ENCODE measurements at regions not wholly inside any gene's neighbourhood (a gene's known extent, or its start where the extent isn't known, plus 50 kb on each side); places are given as distances from the start of the nearest gene placed in this dataset.

DNA sequence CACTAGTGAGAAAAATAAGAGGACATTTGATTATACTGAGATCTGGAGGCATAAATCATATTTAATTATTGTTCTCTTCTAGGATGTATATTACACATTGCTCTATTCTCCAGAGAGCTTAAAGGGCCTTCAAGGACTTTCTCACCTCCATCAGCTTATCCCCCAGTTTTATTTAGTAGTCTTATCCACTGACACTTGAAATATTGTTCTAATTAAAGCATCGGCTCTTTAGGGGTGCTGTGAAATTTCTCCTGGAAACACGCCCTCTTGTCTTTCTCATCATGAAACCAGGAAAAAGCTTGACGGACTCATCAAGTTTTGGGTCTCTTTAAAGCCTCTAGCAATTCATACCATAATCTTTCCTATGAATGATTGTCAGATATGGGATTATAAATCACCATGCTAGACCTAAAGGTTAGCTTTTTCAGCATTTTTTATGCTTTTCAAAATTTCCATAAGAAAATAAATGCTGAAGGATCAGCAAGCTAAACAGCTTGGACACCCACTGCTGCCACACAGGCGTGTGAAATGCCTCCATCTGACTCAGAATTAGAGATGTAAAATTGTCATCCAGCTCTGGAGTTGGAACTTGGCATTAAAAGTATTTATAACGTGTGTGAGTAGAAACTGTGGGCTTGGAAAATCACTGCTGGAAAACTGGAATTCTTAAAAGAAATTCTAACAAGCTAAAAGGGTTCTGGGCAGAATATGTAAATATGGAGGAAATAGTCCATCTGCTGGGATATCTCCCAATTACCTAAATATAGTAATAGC is 216.3 kb downstream of the CHRM2 start:
- Mint-ChIP-seq H3K4me1 (no peaks in the 10 kb centered on the region), H3K9me3 (peaks cover 13% of the 10 kb centered on the region), H3K36me3 (no peaks in the 10 kb centered on the region), H3K4me3 (no peak overlapping the region), H3K27ac (no peak overlapping the region)
- ATAC-seq: no peak
- DNase-seq (ENCODE audit: low spot score in 2 of 2): no peak

DNA sequence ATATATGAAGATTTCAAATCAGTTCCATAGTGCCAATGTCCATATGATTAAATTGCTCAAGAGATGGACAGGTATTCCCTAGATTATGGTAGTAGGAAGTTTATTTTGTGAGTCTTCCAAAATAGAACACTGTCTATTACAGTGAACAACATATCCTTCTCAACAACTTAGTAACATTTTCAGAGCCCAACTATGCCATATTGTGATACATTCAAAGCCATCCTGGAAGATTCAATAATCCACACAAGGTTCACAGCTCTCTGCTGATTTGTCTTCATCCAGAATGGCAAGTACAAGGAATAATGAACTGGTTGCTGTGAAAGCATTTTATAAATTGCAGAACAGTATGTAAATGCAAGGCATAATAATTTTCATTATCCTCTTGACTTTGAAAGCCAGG is 213.9 kb downstream of the CHRM2 start:
- DNase-seq (ENCODE audit: low spot score in 2 of 2) (no peak), ATAC-seq (no peak)
- no peak overlapping the region for H3K27ac Mint-ChIP-seq
- H3K9me3 Mint-ChIP-seq: peaks cover 16% of the 10 kb centered on the region
- no peak overlapping the region for H3K4me3 Mint-ChIP-seq
- no peaks in the 10 kb centered on the region for H3K36me3 Mint-ChIP-seq
- no peaks in the 10 kb centered on the region for H3K4me1 Mint-ChIP-seq

DNA sequence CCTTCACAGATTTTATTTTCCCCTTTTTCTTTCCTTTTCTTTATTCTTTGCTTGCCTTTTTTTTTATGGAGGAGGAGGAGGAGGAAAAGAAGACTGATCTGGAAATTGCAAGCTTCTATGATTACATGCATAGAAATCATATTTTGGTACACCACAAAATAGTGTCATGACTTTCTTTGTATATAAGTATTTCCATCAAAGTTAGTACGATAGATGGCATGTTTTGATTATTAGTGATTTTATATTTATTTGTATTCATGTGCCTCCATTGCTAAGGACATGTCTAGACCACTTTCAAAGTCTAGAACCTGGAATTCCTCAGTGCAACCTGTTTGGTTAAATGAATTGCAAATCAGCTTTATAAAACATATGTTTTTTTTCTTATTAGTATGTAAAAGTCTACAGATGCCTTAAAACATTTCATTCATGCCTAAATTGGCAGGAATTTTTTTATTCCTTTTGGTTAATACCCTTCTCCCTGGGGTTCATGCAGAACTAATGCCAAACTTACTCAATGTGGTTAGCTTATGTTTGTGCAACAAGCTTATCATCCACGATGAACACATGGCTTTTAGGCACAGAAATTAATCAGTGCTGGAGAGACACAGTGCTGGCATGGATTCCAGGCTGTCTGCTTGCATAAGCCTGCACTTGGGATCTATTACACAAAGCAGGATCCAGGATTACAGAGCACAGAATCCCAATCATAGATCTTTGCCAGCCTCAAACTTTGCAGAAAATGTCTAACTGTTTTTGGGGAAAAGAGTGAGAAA is 213.1 kb downstream of the CHRM2 start:
- ATAC-seq (no peak), DNase-seq (ENCODE audit: low spot score in 2 of 2) (no peak)
- Mint-ChIP-seq H3K4me3 (no peak overlapping the region), H3K9me3 (peaks cover 16% of the 10 kb centered on the region), H3K36me3 (no peaks in the 10 kb centered on the region), H3K27ac (no peak overlapping the region), H3K4me1 (no peaks in the 10 kb centered on the region)

DNA sequence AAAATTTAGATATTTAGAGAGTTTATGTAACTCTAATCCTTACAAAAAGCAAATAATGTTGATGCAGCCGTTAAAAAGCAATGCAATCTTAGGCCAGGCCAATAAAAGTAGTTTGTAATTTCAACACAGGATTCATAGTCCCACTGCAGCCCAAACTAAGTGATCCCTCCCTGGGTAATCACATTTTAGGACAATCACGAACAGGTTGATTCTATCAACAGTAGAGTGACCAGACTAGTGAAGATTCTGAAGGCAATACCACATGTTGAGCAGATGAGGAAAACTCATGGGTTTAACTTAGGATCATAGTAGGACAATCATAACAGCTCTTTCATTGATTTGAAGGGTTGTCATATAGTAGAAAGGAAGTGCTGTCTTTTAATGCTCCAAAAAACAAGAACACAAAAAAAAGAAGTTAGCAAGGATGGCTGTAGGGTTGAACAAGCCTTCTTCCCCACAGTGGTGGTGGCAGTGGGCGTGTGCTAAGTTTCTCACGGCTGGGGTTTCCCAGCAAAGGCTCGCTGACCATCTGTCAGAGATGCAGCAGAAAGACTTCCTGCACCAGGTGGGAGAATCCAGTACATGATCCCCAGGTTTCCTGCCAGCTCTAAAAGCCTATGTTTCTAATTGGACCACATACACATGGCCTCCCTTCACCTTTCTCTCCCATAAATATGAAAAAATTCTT is 212.2 kb downstream of the CHRM2 start:
- Mint-ChIP-seq H3K4me1 (no peaks in the 10 kb centered on the region), H3K9me3 (peaks cover 19% of the 10 kb centered on the region), H3K36me3 (no peaks in the 10 kb centered on the region), H3K27ac (no peak overlapping the region), H3K4me3 (no peak overlapping the region)
- ATAC-seq (no peak), DNase-seq (ENCODE audit: low spot score in 2 of 2) (no peak)

DNA sequence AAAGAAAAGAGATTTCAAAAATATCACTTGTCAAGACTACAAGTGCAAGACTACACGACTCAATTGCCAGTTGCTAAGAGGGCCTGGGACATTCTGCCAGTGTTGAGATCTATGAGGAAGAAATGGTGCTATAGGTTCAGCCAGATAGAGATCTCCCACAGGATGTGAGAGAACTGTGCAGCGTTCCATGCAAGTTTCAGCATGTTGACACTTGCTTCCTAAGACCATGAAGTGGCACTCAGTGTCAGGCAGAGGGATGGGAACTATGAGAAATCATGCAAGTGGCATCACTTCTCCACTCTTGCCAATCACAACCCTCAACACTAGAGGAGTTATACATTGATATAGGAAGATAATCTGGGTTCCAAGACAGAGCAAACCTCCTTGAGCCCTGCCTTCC is 210.3 kb downstream of the CHRM2 start:
- H3K9me3 Mint-ChIP-seq: peaks cover 19% of the 10 kb centered on the region
- no peak overlapping the region for H3K4me3 Mint-ChIP-seq
- no peak overlapping the region for H3K27ac Mint-ChIP-seq
- DNase-seq (ENCODE audit: low spot score in 2 of 2) (no peak), ATAC-seq (no peak)
- H3K36me3 Mint-ChIP-seq: no peaks in the 10 kb centered on the region
- H3K4me1 Mint-ChIP-seq: no peaks in the 10 kb centered on the region

DNA sequence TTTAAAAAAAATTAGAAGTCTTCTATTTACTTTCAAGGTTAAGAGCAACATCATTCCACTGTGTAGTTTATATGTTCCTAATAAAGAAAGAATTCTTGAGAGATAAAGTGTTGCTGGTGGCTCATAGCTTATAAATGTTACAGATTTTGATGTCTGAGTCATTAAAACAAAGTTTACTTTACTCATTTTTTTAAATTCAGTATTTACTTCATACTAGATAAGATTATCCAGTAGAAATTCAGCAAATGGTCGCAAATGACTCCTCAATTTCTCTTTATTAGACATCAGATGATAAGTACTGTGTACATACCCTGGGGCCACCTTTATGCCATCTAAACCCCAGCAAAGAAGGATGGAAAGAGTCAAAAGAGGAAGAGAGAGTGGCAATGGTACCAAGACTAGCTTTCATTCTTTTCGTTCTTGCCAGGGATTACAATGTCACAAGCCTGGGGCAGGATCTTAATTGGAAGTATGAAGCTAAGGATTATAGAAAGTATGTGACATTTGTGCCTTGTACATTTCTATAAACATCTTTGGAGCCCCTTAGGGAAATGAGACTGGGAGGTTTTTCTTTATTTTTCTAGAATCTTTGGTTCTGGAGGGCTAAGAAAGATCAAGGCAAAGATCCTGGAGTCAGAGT is 206.1 kb downstream of the CHRM2 start:
- Mint-ChIP-seq H3K36me3 (no peaks in the 10 kb centered on the region), H3K4me1 (no peaks in the 10 kb centered on the region), H3K9me3 (peaks cover 13% of the 10 kb centered on the region), H3K27ac (no peak overlapping the region), H3K4me3 (no peak overlapping the region)
- DNase-seq (ENCODE audit: low spot score in 2 of 2) (no peak), ATAC-seq (no peak)

DNA sequence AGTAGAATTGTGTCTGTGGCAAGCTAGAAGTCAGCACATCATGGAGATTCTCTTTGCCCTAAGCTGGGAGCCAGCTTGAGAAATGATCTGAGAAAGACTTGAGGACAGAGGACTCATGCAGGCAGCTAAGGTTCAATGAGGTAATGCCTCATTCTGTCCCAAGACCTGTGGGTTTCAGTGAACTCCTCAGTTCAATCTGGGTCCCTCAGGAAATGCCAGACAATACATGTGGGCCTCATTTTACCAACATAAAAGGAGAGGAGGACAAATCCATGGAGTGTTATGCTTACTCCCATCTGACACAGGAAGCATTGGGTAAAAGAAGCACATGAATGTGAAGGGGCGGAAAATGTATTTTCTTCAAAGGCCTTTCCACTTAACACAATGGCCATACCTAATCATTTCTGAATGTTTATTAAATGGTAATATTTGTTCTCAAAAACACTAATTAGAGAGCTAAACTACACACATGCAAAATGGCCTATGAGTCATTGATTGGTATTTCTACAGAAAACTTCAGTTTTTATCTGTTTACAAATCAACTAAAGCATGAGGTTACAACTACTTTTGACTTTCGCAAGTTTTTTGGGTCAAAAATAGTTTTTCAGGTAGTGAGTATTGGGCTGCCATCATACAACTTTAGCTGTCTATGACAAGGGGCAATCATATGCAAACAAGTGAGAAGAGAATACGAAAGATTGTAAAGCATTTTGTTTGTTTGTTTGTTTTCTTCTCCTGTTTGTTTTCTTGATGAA is 205.3 kb downstream of the CHRM2 start:
- no peak overlapping the region for H3K4me3 Mint-ChIP-seq
- DNase-seq (ENCODE audit: low spot score in 2 of 2) (no peak), ATAC-seq (no peak)
- peaks cover 10% of the 10 kb centered on the region for H3K9me3 Mint-ChIP-seq
- H3K36me3 Mint-ChIP-seq: no peaks in the 10 kb centered on the region
- no peak overlapping the region for H3K27ac Mint-ChIP-seq
- H3K4me1 Mint-ChIP-seq: no peaks in the 10 kb centered on the region
